HEK293 (cell line): ENCODE measurements at regions not wholly inside any gene's neighbourhood (a gene's known extent, or its start where the extent isn't known, plus 50 kb on each side); places are given as distances from the start of the nearest gene placed in this dataset.

ENCODE experiments used
- CTCF ChIA-PET: fragments of 350-600 bp; formaldehyde crosslinking; extraction: SDS; loops from one replicate; lab custom pipeline; 2021; ENCODE audit warnings: antibody characterized with exemption; lab: Yijun Ruan, JAX
- POLR2A ChIA-PET: fragments of 300-600 bp; formaldehyde crosslinking; extraction: SDS; loops from one replicate; lab custom pipeline; 2020; ENCODE audit warnings: antibody characterized with exemption, inconsistent platforms; lab: Yijun Ruan, JAX
- H3K27ac ChIP-seq: fragments of 200-500 bp; sonication (Bioruptor generic); 2 replicates; pipeline ENCODE4 v1.5.1; 2014; ENCODE audit warnings: low read depth, low read length, control low read depth, inconsistent platforms; ENCODE audit errors: extremely low read depth
- H3K36me3 ChIP-seq, 2 experiments: fragments of 200-500 bp in 1 of 2; sonication (Bioruptor generic) in 1 of 2; 1 replicate in 1 of 2; 2 replicates in 1 of 2; pipeline ENCODE4 v1.5.1; 2014 to 2017; ENCODE audit warnings: inconsistent platforms in 2 of 2, low read length in 2 of 2; ENCODE audit not compliant: control insufficient read depth in 2 of 2, insufficient read depth in 1 of 2
- H3K4me1 ChIP-seq: fragments of 200-500 bp; sonication (Bioruptor generic); 2 replicates; pipeline ENCODE4 v1.5.1; 2014; ENCODE audit warnings: mild to moderate bottlenecking, low read length, inconsistent platforms; ENCODE audit not compliant: control insufficient read depth, insufficient read depth
- H3K4me3 ChIP-seq: 2 replicates; pipeline ENCODE4 v1.5.1; 2011; ENCODE audit warnings: low read depth, mild to moderate bottlenecking, control low read depth, low read length, moderate library complexity
- H3K9me3 ChIP-seq: fragments of 200-500 bp; sonication (Bioruptor generic); 2 replicates; pipeline ENCODE4 v1.5.1; 2014; ENCODE audit warnings: low read depth, low read length, inconsistent platforms; ENCODE audit not compliant: control insufficient read depth, insufficient read depth
- ATF2 ChIP-seq: fragments of 450-650 bp; formaldehyde crosslinking; IDR thresholded peaks from 2 replicates; pipeline ENCODE4 v1.5.1; 2016; ENCODE audit warnings: missing biosample characterization, missing genetic modification characterization, low read depth
- ELK4 ChIP-seq: IDR thresholded peaks from 2 replicates; pipeline ENCODE4 v1.6.1; 2011; ENCODE audit warnings: mild to moderate bottlenecking, low read depth, low read length, borderline replicate concordance
- MEIS1 ChIP-seq: sonication (generic); formaldehyde crosslinking; IDR thresholded peaks from 2 replicates; pipeline ENCODE4 v1.8.1; 2022; ENCODE audit warnings: missing genetic modification reagents, mild to moderate bottlenecking, borderline replicate concordance
- REPIN1 ChIP-seq: fragments of 450-650 bp; formaldehyde crosslinking; IDR thresholded peaks from 2 replicates; pipeline ENCODE4 v1.5.1; 2017; ENCODE audit warnings: missing biosample characterization, missing genetic modification characterization, low read depth
- REST ChIP-seq: fragments of 450-650 bp; formaldehyde crosslinking; IDR thresholded peaks from 2 replicates; pipeline ENCODE4 v1.5.1; 2016; ENCODE audit warnings: missing biosample characterization, missing genetic modification characterization
- SP3 ChIP-seq: fragments of 450-650 bp; formaldehyde crosslinking; IDR thresholded peaks from 2 replicates; pipeline ENCODE4 v1.5.1; 2016; ENCODE audit warnings: missing biosample characterization, missing genetic modification characterization
- ZBTB1 ChIP-seq: fragments of 450-650 bp; formaldehyde crosslinking; IDR thresholded peaks from 2 replicates; pipeline ENCODE4 v1.5.1; 2016; ENCODE audit warnings: missing biosample characterization, missing genetic modification characterization
- ZFHX2 ChIP-seq: fragments of 450-650 bp; formaldehyde crosslinking; conservative IDR thresholded peaks from 2 replicates; pipeline ENCODE4 v1.5.1; 2016; ENCODE audit warnings: missing biosample characterization, missing genetic modification characterization
- ZIC2 ChIP-seq: fragments of 450-650 bp; formaldehyde crosslinking; IDR thresholded peaks from 2 replicates; pipeline ENCODE4 v1.5.1; 2016; ENCODE audit warnings: missing biosample characterization, missing genetic modification characterization
- ZNF10 ChIP-seq: fragments of 450-650 bp; formaldehyde crosslinking; IDR thresholded peaks from 2 replicates; pipeline ENCODE4 v1.5.1; 2017; ENCODE audit warnings: missing biosample characterization, missing genetic modification characterization
- ZNF211 ChIP-seq: fragments of 450-650 bp; formaldehyde crosslinking; IDR thresholded peaks from 2 replicates; pipeline ENCODE4 v1.5.1; 2016; ENCODE audit warnings: low read depth, missing biosample characterization, missing genetic modification characterization
- ZNF214 ChIP-seq: fragments of 450-650 bp; formaldehyde crosslinking; IDR thresholded peaks from 2 replicates; pipeline ENCODE4 v1.5.1; 2017; ENCODE audit warnings: missing biosample characterization, mild to moderate bottlenecking, missing genetic modification characterization, borderline replicate concordance
- ZNF404 ChIP-seq: fragments of 450-650 bp; formaldehyde crosslinking; IDR thresholded peaks from 2 replicates; pipeline ENCODE4 v1.5.1; 2017; ENCODE audit warnings: missing biosample characterization, missing genetic modification characterization
- ZNF426 ChIP-seq: fragments of 450-650 bp; formaldehyde crosslinking; IDR thresholded peaks from 2 replicates; pipeline ENCODE4 v1.5.1; 2017; ENCODE audit warnings: missing biosample characterization, missing genetic modification characterization, mild to moderate bottlenecking, inconsistent platforms, moderate library complexity
- ZNF548 ChIP-seq: fragments of 450-650 bp; formaldehyde crosslinking; IDR thresholded peaks from 2 replicates; pipeline ENCODE4 v1.5.1; 2016; ENCODE audit warnings: missing biosample characterization, missing genetic modification characterization
- ZNF549 ChIP-seq: fragments of 450-650 bp; IDR thresholded peaks from 2 replicates; pipeline ENCODE4 v1.5.1; 2018; ENCODE audit warnings: missing biosample characterization, missing genetic modification characterization, mild to moderate bottlenecking, inconsistent platforms, moderate library complexity
- ZNF558 ChIP-seq: fragments of 450-650 bp; formaldehyde crosslinking; IDR thresholded peaks from 2 replicates; pipeline ENCODE4 v1.5.1; 2016; ENCODE audit warnings: missing biosample characterization, missing genetic modification characterization
- ZNF560 ChIP-seq: fragments of 450-650 bp; formaldehyde crosslinking; IDR thresholded peaks from 2 replicates; pipeline ENCODE4 v1.5.1; 2017; ENCODE audit warnings: missing biosample characterization, missing genetic modification characterization, borderline replicate concordance
- ZNF561 ChIP-seq: fragments of 450-650 bp; IDR thresholded peaks from 2 replicates; pipeline ENCODE4 v1.5.1; 2018; ENCODE audit warnings: missing biosample characterization, missing genetic modification characterization, borderline replicate concordance
- ZNF580 ChIP-seq: fragments of 450-650 bp; formaldehyde crosslinking; IDR thresholded peaks from 2 replicates; pipeline ENCODE4 v1.5.1; 2016; ENCODE audit warnings: missing biosample characterization, missing genetic modification characterization
- ZNF585B ChIP-seq: fragments of 450-650 bp; formaldehyde crosslinking; IDR thresholded peaks from 2 replicates; pipeline ENCODE4 v1.5.1; 2016; ENCODE audit warnings: missing biosample characterization, missing genetic modification characterization
- ZNF621 ChIP-seq: fragments of 450-650 bp; formaldehyde crosslinking; IDR thresholded peaks from 2 replicates; pipeline ENCODE4 v1.5.1; 2017; ENCODE audit warnings: missing biosample characterization, missing genetic modification characterization
- ZNF629 ChIP-seq: fragments of 450-650 bp; formaldehyde crosslinking; IDR thresholded peaks from 2 replicates; pipeline ENCODE4 v1.5.1; 2017; ENCODE audit warnings: missing biosample characterization, missing genetic modification characterization
- ZNF777 ChIP-seq: fragments of 450-650 bp; formaldehyde crosslinking; IDR thresholded peaks from 2 replicates; pipeline ENCODE4 v1.5.1; 2017; ENCODE audit warnings: missing biosample characterization, missing genetic modification characterization, borderline replicate concordance
- ZNF785 ChIP-seq: fragments of 450-650 bp; formaldehyde crosslinking; IDR thresholded peaks from 2 replicates; pipeline ENCODE4 v1.5.1; 2016; ENCODE audit warnings: missing biosample characterization, missing genetic modification characterization
- ZNF791 ChIP-seq: fragments of 450-650 bp; formaldehyde crosslinking; IDR thresholded peaks from 2 replicates; pipeline ENCODE4 v1.5.1; 2016; ENCODE audit warnings: missing biosample characterization, missing genetic modification characterization
- ZSCAN30 ChIP-seq: fragments of 450-650 bp; IDR thresholded peaks from 2 replicates; pipeline ENCODE4 v1.5.1; 2018; ENCODE audit warnings: missing biosample characterization, mild to moderate bottlenecking, missing genetic modification characterization, moderate library complexity

- TF ChIP-seq ZBTB1 (tag by site-specific recombination) (no peak), ZNF426 (tag by site-specific recombination) (no peak), ZNF211 (tag by site-specific recombination) (no peak), ZNF777 (tag by site-specific recombination) (no peak), ZNF585B (tag by site-specific recombination) (no peak)
- TF ChIP-seq, all 188 proteins: peak for 0
Measured at GRCh38 chr2:236673823-236674185, 104.2 kb downstream of the ACKR3 start (continued).

- ChIA-PET POLR2A (no interaction called here), CTCF (no interaction called here)
- H3K9me3 ChIP-seq, result no peaks in the 10 kb centered on the region
- H3K4me3 ChIP-seq, result no peak overlapping the region
- H3K36me3 ChIP-seq, result no peaks in the 10 kb centered on the region
- no peaks in the 10 kb centered on the region for H3K4me1 ChIP-seq
- H3K27ac ChIP-seq, result no peak overlapping the region
- TF ChIP-seq ZNF629, result no peak
- no peak for TF ChIP-seq REPIN1 (tag by site-specific recombination)
Measured at GRCh38 chr2:236674238-236674637, 104.6 kb downstream of the ACKR3 start.

- POLR2A ChIA-PET, result no interaction called here
- TF ChIP-seq ZNF548 (tag by site-specific recombination) (no peak), ZNF10 (no peak), ZSCAN30 (no peak), ZNF560 (tag by site-specific recombination) (no peak), ELK4 (no peak), ZNF621 (tag by site-specific recombination) (no peak)
- CTCF ChIA-PET, result no interaction called here
- Histone ChIP-seq H3K36me3 (no peaks in the 10 kb centered on the region), H3K27ac (no peak overlapping the region), H3K4me3 (no peak overlapping the region), H3K9me3 (no peaks in the 10 kb centered on the region), H3K4me1 (no peaks in the 10 kb centered on the region)
Measured at GRCh38 chr2:236674646-236675045, 105.0 kb downstream of the ACKR3 start.

- POLR2A ChIA-PET, result no interaction called here
- CTCF ChIA-PET, result no interaction called here
- H3K36me3 ChIP-seq, result no peaks in the 10 kb centered on the region
- TF ChIP-seq ZNF621 (tag by site-specific recombination) (no peak), ZNF404 (no peak), ZNF214 (no peak), REST (no peak), MEIS1 (CRISPR knock-in tag) (no peak), ATF2 (no peak), ZNF549 (tag by site-specific recombination) (no peak), SP3 (tag by site-specific recombination) (no peak), ZNF561 (tag by site-specific recombination) (no peak), ZNF791 (tag by site-specific recombination) (no peak), ZIC2 (no peak), ZNF785 (tag by site-specific recombination) (no peak), ZNF580 (tag by site-specific recombination) (no peak), ZFHX2 (tag by site-specific recombination) (no peak), ZNF558 (tag by site-specific recombination) (no peak)
Measured at GRCh38 chr2:236675051-236675450, 105.4 kb downstream of the ACKR3 start.

More at GRCh38 chr2:236675051-236675450, 105.4 kb downstream of the ACKR3 start:
- no peak overlapping the region for H3K4me3 ChIP-seq
- H3K9me3 ChIP-seq, result no peaks in the 10 kb centered on the region
- no peaks in the 10 kb centered on the region for H3K4me1 ChIP-seq
- no peak overlapping the region for H3K27ac ChIP-seq
